HepG2 (cell line): ENCODE measurements at regions not wholly inside any gene's neighbourhood (a gene's known extent, or its start where the extent isn't known, plus 50 kb on each side); places are given as distances from the start of the nearest gene placed in this dataset.

Experiments
- ATAC-seq: fragments of 200-7000 bp; cut with Tn5 transposase; 3 replicates; pipeline ENCODE4 v1.9.1; 2020; ENCODE audit warnings: mild to moderate bottlenecking, moderate library complexity
- BruUV-seq: library from RNA; stranded (reverse); fragments of 400-500 nt; replicated peaks from 2 replicates; lab custom pipeline; 2021; lab: Mats Ljungman, UMichigan
- CTCF ChIA-PET: fragments of 300-600 bp; formaldehyde crosslinking; extraction: SDS; loops from one replicate; lab custom pipeline; 2021; ENCODE audit warnings: low total read pairs, inconsistent platforms, low intra/inter-chr PET ratio; lab: Yijun Ruan, JAX
- POLR2A ChIA-PET: fragments of 350-600 bp; sonication (Branson Sonifier 250); formaldehyde crosslinking; loops from one replicate; lab custom pipeline; 2020; ENCODE audit warnings: antibody characterized with exemption, inconsistent platforms; lab: Yijun Ruan, JAX
- DNase-seq: peaks from one replicate; pipeline ENCODE4 v3.0.0-alpha.2; 2015; ENCODE audit warnings: low spot score
- FAIRE-seq: peaks from 3 replicates; lab custom pipeline; 2011; peaks lifted over from hg19 to GRCh38; lab: Jason Lieb, UNC
- H2AFZ ChIP-seq: one replicate; pipeline ENCODE4 v1.6.1; 2011; ENCODE audit warnings: low read length, inconsistent platforms
- H3K27ac ChIP-seq: fragments of 300-600 bp; 3 replicates; pipeline ENCODE4 v1.8.0; 2011; ENCODE audit warnings: mixed run types, mild to moderate bottlenecking, mixed read lengths, low read length, inconsistent platforms; ENCODE audit not compliant: insufficient read depth; ENCODE audit errors: extremely low read length
- H3K27me3 ChIP-seq, 2 experiments: fragments of 200-600 bp in 1 of 2; 2 replicates in 1 of 2; 3 replicates in 1 of 2; pipeline versions ENCODE4 v1.6.0 to v1.8.0; 2011; ENCODE audit warnings: low read length in 2 of 2, mild to moderate bottlenecking in 2 of 2, moderate library complexity in 2 of 2, inconsistent platforms in 1 of 2; ENCODE audit not compliant: insufficient read depth in 2 of 2, control insufficient read depth in 1 of 2
- H3K36me3 ChIP-seq, 2 experiments: fragments of 200-600 bp in 1 of 2; replicated peaks in 1 of 2; 2 replicates in 1 of 2; 3 replicates in 1 of 2; pipeline versions ENCODE4 v1.5.1 to v1.8.0; 2011; ENCODE audit warnings: low read length in 2 of 2, inconsistent platforms in 1 of 2; ENCODE audit not compliant: insufficient read depth in 2 of 2, control insufficient read depth in 1 of 2
- H3K4me1 ChIP-seq: 2 replicates; pipeline ENCODE4 v1.5.1; 2012; ENCODE audit warnings: low read length, inconsistent platforms; ENCODE audit not compliant: insufficient read depth
- H3K4me2 ChIP-seq: 2 replicates; pipeline ENCODE4 v1.6.0; 2011; ENCODE audit warnings: low read depth, low read length, inconsistent platforms
- H3K4me3 ChIP-seq, 3 experiments: fragments of 200-600 bp in 1 of 3; sonication (generic), shearing (Covaris generic) in 1 of 3; replicated peaks in 1 of 3; 2 replicates each; pipeline ENCODE4 v1.5.1; 2011 to 2016; ENCODE audit warnings: low read length in 3 of 3, inconsistent platforms in 2 of 3, low read depth in 2 of 3, mild to moderate bottlenecking in 2 of 3, control low read depth in 1 of 3, mixed read lengths in 1 of 3; ENCODE audit not compliant: insufficient read depth in 1 of 3
- H3K79me2 ChIP-seq: one replicate; pipeline ENCODE4 v1.6.1; 2011; ENCODE audit warnings: low read length, inconsistent platforms; ENCODE audit not compliant: insufficient read depth
- H3K9ac ChIP-seq: 2 replicates; pipeline ENCODE4 v1.6.0; 2011; ENCODE audit warnings: mild to moderate bottlenecking, low read depth, low read length, inconsistent platforms; ENCODE audit not compliant: insufficient read depth
- H3K9me3 ChIP-seq: 2 replicates; pipeline ENCODE4 v1.5.1; 2012; ENCODE audit warnings: mild to moderate bottlenecking, low read length
- H4K20me1 ChIP-seq: 2 replicates; pipeline ENCODE4 v1.6.0; 2011; ENCODE audit warnings: inconsistent platforms, mild to moderate bottlenecking, low read length, moderate library complexity; ENCODE audit not compliant: insufficient read depth
- TBL1XR1 ChIP-seq: fragments of 150-350 bp; IDR thresholded peaks from 2 replicates; pipeline ENCODE4 v1.6.1; 2014; ENCODE audit warnings: borderline replicate concordance, low read length; ENCODE audit not compliant: partially characterized antibody
- THYN1 ChIP-seq: sonication (generic); formaldehyde crosslinking; IDR thresholded peaks from 2 replicates; pipeline ENCODE4 v1.8.1; 2023; ENCODE audit warnings: low read depth, mild to moderate bottlenecking, moderate library complexity, missing genetic modification reagents, borderline replicate concordance
- ZBTB3 ChIP-seq: sonication (generic); formaldehyde crosslinking; IDR thresholded peaks from 2 replicates; pipeline ENCODE4 v1.4.0; 2020; ENCODE audit warnings: low read depth, mild to moderate bottlenecking, moderate library complexity, missing genetic modification reagents, borderline replicate concordance
- ZNF317 ChIP-seq: sonication (generic); formaldehyde crosslinking; IDR thresholded peaks from 2 replicates; pipeline ENCODE4 v1.5.0; 2020; ENCODE audit warnings: mild to moderate bottlenecking, missing genetic modification reagents
- WGBS: methylation state at CpG from one replicate; pipeline ENCODE4 v1.1.6; 2017; ENCODE audit warnings: low lambda C conversion rate; 5-methylcytosine and 5-hydroxymethylcytosine counted together
- in situ Hi-C: cut with HindIII; loops from 2 replicates; pipeline ENCODE4 v1.10.0; 2017; ENCODE audit warnings: low pct_unique_long_range_greater_than_20kb; ENCODE audit not compliant: extremely low pct_ligation_motif_present
- intact Hi-C: fragments of 100-400 bp; cut with micrococcal nuclease; formaldehyde crosslinking; loops from one replicate; pipeline ENCODE4 v1.10.0; 2022; ENCODE audit not compliant: unreplicated experiment
- TF ChIP-seq, protein P1 (sequence below): sonication (generic); formaldehyde crosslinking; IDR thresholded peaks from 2 replicates; pipeline ENCODE4 v1.5.0; 2020; ENCODE audit warnings: mild to moderate bottlenecking, missing genetic modification reagents
- TF ChIP-seq, protein P2 (sequence below): IDR thresholded peaks from 2 replicates; pipeline ENCODE4 v1.6.1; 2012; ENCODE audit warnings: low read depth, low read length, improper control_type of control experiment

DNA sequence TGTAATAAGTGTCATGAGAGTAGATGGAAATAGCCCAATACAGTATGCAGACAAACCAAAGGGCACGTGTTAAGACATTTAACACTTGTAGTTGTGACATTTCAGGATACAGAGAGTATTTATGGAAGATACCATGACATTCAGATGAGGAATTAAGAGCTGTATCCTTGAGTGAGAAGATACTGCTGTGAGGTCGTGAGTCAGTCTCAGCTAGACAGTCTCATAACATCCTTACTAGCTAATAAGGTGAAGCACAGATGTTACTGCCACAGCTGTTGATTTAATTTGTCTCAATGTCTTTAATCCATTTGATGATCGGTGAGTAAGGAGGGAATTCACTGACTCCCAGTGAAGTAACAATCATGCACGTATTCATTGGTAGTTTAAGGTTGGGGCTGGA lies 288.0 kb upstream of the AKR1E2 start:
- no TSS peak for BruUV-seq
- Histone ChIP-seq H3K9me3 (peaks cover 15% of the 10 kb centered on the region; the same call in 1 of the 2 replicates), H3K4me2 (no peak overlapping the region), H3K79me2 (no peaks in the 10 kb centered on the region), H3K27ac (no peak overlapping the region), H4K20me1 (no peaks in the 10 kb centered on the region), H2AFZ (no peak overlapping the region), H3K27me3 (no peaks in the 10 kb centered on the region), H3K4me1 (no peaks in the 10 kb centered on the region), H3K36me3 (no peaks in the 10 kb centered on the region), H3K4me3 (no peak overlapping the region), H3K9ac (no peak overlapping the region)
- ATAC-seq (no peak), DNase-seq (no peak), FAIRE-seq (no peak)
- intact Hi-C loops (no loop called here), in situ Hi-C loops (no loop called here)
- POLR2A ChIA-PET = no interaction called here
- CTCF ChIA-PET = no interaction called here
- TF ChIP-seq, protein P1, sequence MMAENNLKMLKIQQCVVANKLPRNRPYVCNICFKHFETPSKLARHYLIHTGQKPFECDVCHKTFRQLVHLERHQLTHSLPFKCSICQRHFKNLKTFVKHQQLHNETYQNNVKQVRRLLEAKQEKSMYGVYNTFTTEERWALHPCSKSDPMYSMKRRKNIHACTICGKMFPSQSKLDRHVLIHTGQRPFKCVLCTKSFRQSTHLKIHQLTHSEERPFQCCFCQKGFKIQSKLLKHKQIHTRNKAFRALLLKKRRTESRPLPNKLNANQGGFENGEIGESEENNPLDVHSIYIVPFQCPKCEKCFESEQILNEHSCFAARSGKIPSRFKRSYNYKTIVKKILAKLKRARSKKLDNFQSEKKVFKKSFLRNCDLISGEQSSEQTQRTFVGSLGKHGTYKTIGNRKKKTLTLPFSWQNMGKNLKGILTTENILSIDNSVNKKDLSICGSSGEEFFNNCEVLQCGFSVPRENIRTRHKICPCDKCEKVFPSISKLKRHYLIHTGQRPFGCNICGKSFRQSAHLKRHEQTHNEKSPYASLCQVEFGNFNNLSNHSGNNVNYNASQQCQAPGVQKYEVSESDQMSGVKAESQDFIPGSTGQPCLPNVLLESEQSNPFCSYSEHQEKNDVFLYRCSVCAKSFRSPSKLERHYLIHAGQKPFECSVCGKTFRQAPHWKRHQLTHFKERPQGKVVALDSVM (CRISPR knock-in tag) = no peak
- TF ChIP-seq TBL1XR1 (no peak), ZNF317 (no peak), THYN1 (CRISPR knock-in tag) (no peak), ZBTB3 (no peak)
- TF ChIP-seq, protein P2, sequence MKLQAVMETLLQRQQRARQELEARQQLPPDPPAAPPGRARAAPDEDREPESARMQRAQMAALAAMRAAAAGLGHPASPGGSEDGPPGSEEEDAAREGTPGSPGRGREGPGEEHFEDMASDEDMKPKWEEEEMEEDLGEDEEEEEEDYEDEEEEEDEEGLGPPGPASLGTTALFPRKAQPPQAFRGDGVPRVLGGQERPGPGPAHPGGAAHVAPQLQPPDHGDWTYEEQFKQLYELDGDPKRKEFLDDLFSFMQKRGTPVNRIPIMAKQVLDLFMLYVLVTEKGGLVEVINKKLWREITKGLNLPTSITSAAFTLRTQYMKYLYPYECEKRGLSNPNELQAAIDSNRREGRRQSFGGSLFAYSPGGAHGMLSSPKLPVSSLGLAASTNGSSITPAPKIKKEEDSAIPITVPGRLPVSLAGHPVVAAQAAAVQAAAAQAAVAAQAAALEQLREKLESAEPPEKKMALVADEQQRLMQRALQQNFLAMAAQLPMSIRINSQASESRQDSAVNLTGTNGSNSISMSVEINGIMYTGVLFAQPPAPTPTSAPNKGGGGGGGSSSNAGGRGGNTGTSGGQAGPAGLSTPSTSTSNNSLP = no peak
- 6% methylated on average over 4 of the region's 4 CpGs for WGBS
